ENCODE measurements at regions not wholly inside any gene's neighbourhood (a gene's known extent, or its start where the extent isn't known, plus 50 kb on each side); places are given as distances from the start of the nearest gene placed in this dataset.

- TF ChIP-seq FOXK2 (IDR thresholded peaks at IDR 0.05): no peak
- TF ChIP-seq, protein P1, sequence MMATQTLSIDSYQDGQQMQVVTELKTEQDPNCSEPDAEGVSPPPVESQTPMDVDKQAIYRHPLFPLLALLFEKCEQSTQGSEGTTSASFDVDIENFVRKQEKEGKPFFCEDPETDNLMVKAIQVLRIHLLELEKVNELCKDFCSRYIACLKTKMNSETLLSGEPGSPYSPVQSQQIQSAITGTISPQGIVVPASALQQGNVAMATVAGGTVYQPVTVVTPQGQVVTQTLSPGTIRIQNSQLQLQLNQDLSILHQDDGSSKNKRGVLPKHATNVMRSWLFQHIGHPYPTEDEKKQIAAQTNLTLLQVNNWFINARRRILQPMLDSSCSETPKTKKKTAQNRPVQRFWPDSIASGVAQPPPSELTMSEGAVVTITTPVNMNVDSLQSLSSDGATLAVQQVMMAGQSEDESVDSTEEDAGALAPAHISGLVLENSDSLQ (IDR thresholded peaks at IDR 0.05): no peak
- no peak for TF ChIP-seq SP1 (IDR thresholded peaks at IDR 0.05)
- TF ChIP-seq TARDBP (IDR thresholded peaks at IDR 0.05): no peak
- no peak for TF ChIP-seq SUZ12 (IDR thresholded peaks at IDR 0.05)
- no peak for TF ChIP-seq L3MBTL2 (conservative IDR thresholded peaks at IDR 0.05)
- TF ChIP-seq HDGF (IDR thresholded peaks at IDR 0.05; ENCODE audit: borderline replicate concordance): no peak
- no peak for TF ChIP-seq ELF4 (IDR thresholded peaks at IDR 0.05)
- no peak for TF ChIP-seq FOXM1 (IDR thresholded peaks at IDR 0.05; ENCODE audit: borderline replicate concordance)
- no peak for TF ChIP-seq FOXA1 (IDR thresholded peaks at IDR 0.05)
- TF ChIP-seq NFRKB (IDR thresholded peaks at IDR 0.05): no peak
- no peak for TF ChIP-seq LEF1 (IDR thresholded peaks at IDR 0.05; ENCODE audit: borderline replicate concordance)
- TF ChIP-seq BHLHE40 (IDR thresholded peaks at IDR 0.05; ENCODE audit: borderline replicate concordance): no peak
- no peak for TF ChIP-seq ARNT (IDR thresholded peaks at IDR 0.05)
Observed at GRCh38 chr14:28254768-28255167, 511.8 kb upstream of the FOXG1 start.

Measured in HEK293T (cell line).